ENCODE measurements at regions not wholly inside any gene's neighbourhood (a gene's known extent, or its start where the extent isn't known, plus 50 kb on each side); places are given as distances from the start of the nearest gene placed in this dataset.

DNA sequence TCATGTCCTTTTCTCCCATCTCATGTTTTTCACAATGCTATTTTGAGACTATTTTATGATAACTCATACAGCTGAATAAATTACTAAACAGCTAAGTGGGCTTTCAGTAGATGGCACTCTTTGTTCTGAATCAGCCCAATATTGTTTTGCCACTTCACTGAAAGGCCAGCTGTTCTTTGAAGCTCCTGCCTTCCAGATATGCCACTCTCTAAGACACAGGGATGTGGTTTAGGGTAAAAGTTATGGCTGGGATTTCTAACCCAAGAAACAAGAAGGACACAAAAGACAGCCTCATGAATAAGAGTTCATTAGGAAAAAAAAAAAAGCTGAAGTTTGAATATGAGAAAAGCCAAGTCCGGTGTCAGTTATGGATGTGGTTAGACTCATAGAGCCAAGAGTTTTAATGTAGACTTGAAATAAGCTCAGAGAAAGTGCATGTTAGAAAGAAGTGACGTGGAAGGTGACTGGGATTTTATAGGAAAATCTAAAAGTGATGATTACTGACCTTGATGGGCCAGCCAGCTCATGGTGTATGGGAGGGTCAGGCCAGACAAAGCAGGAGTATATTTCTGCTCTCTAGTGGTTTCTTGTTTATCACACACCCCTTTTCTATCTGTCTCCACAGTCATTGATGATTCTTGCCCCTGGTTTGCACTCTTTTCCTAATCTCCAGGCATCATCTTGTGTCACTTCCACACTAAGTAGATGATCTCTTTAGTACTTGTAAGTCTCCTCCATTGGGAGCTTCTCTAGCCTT lies 488.5 kb downstream of the NR2F1-AS1 start:
- H3K36me3 ChIP-seq, result no peaks in the 10 kb centered on the region
- H3K4me1 ChIP-seq, result peaks cover 0 to 2% (median 0%) of the 10 kb centered on the region in 3 donors
- no peak for ATAC-seq
- WGBS, 2 donors, result 62 to 83% methylated on average over 2 of the region's 2 CpGs
- DNase-seq, result no peak
- H3K9me3 ChIP-seq, result no peaks in the 10 kb centered on the region
- H3K4me3 ChIP-seq, result no peak overlapping the region
- FAIRE-seq, result no peak
- intact Hi-C loops (cut with DNase I), result no loop called here
- no peak for TF ChIP-seq CTCF (IDR thresholded peaks at IDR 0.05)
- H3K27me3 ChIP-seq, result no peaks in the 10 kb centered on the region
- no peak overlapping the region for H3K27ac ChIP-seq

- Histone ChIP-seq H3K36me3 (no peaks in the 10 kb centered on the region), H3K27me3 (no peaks in the 10 kb centered on the region), H3K27ac (no peak overlapping the region), H3K4me3 (no peak overlapping the region), H3K9me3 (no peaks in the 10 kb centered on the region), H3K4me1 (peaks cover 0 to 2% (median 0%) of the 10 kb centered on the region in 3 donors)
- DNase-seq (no peak), FAIRE-seq (no peak), ATAC-seq (no peak)
- intact Hi-C loops (cut with DNase I), result no loop called here
- no peak for TF ChIP-seq CTCF (IDR thresholded peaks at IDR 0.05)
- WGBS, 2 donors, result 59 to 67% methylated on average over 5 of the region's 5 CpGs
These were observed 490.3 kb downstream of the NR2F1-AS1 start for GRCh38 chr5:93090698-93091097.

GRCh38 chr5:93088592-93089389 lies 492.2 kb downstream of the NR2F1-AS1 start:
- Histone ChIP-seq H3K4me1 (peaks cover 0 to 2% (median 0%) of the 10 kb centered on the region in 3 donors), H3K27me3 (no peaks in the 10 kb centered on the region), H3K4me3 (no peak overlapping the region), H3K27ac (no peak overlapping the region), H3K36me3 (no peaks in the 10 kb centered on the region), H3K9me3 (no peaks in the 10 kb centered on the region)
- WGBS, 2 donors, result 56 to 58% methylated on average over 7 of the region's 7 CpGs
- FAIRE-seq (no peak), DNase-seq (no peak), ATAC-seq (no peak)
- intact Hi-C loops (cut with DNase I), result no loop called here
- TF ChIP-seq CTCF (IDR thresholded peaks at IDR 0.05), result no peak

- FAIRE-seq (no peak), ATAC-seq (no peak), DNase-seq (no peak)
- Histone ChIP-seq H3K27me3 (no peaks in the 10 kb centered on the region), H3K4me3 (no peak overlapping the region), H3K36me3 (no peaks in the 10 kb centered on the region), H3K9me3 (no peaks in the 10 kb centered on the region), H3K27ac (no peak overlapping the region), H3K4me1 (peaks cover 0 to 2% (median 0%) of the 10 kb centered on the region in 3 donors)
- WGBS, 2 donors, result 79 to 91% methylated on average over 3 of the region's 3 CpGs
- intact Hi-C loops (cut with DNase I), result no loop called here
- TF ChIP-seq CTCF (IDR thresholded peaks at IDR 0.05), result no peak
These were observed 493.7 kb downstream of the NR2F1-AS1 start for GRCh38 chr5:93087326-93087725.

- no peaks in the 10 kb centered on the region for H3K9me3 ChIP-seq
- FAIRE-seq (no peak), DNase-seq (peak in 1 of 6 donors; percentile 8), ATAC-seq (no peak)
- no peak overlapping the region for H3K27ac ChIP-seq
- H3K4me1 ChIP-seq, result peaks cover 0 to 9% (median 6%) of the 10 kb centered on the region in 3 donors
- TF ChIP-seq CTCF (IDR thresholded peaks at IDR 0.05), result no peak
- H3K27me3 ChIP-seq, result no peaks in the 10 kb centered on the region
- H3K36me3 ChIP-seq, result no peaks in the 10 kb centered on the region
- WGBS, 2 donors, result 77 to 78% methylated on average over 2 of the region's 2 CpGs
- intact Hi-C loops (cut with DNase I), result no loop called here
- H3K4me3 ChIP-seq, result no peak overlapping the region
These were observed 498.0 kb downstream of the NR2F1-AS1 start for GRCh38 chr5:93082981-93083380.
